HG02973 (cell line): ENCODE measurements at regions not wholly inside any gene's neighbourhood (a gene's known extent, or its start where the extent isn't known, plus 50 kb on each side); places are given as distances from the start of the nearest gene placed in this dataset.
A peak's percentile ranks its signal among the peaks of the same experiment; 100 is the strongest.

Source experiments
- ATAC-seq: cut with Tn5 transposase; IDR thresholded peaks from one replicate; pipeline ENCODE4 v1.9.1; 2021; ENCODE audit warnings: moderate library complexity; ENCODE audit not compliant: unreplicated experiment

DNA sequence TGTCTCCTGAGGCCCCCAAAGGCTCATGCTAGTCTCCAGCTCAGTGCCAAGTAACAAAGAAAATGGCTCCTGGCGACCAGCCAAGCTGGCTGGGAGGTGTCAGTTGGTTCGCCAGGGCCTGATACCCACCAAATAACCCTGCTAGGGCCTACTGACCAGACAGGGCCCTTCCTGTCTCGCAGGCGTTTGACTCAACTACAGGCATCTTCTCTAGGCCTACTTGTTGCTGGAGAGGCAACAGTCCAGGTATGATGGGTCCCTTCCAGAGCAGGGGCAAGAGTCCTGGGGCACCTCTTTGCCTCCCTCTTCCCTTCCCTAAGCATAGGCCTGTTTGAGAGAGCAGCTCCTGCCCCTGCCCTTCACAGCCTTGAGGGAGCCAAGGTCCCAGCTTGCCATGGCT lies 147.9 kb upstream of the VANGL1 start:
- no peak for ATAC-seq

DNA sequence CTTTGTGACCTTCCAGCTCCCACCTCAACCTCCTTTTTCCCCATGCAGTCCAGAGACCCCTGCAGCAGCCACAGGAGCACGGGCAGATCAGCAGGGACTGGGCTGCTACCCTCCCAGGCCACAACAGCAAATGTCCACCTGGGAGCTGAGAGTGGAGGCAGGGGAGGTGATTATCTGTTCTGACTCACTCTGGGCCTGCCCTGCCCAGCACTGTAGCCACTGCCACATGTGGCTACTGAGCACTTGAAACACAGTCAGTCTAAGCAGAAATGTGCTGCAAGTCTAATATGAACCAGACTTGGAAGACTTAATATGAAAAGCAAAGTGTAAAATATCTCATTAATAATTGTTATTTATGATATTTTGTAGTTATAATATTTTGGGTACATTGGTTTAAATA lies 148.9 kb upstream of the VANGL1 start:
- no peak for ATAC-seq

DNA sequence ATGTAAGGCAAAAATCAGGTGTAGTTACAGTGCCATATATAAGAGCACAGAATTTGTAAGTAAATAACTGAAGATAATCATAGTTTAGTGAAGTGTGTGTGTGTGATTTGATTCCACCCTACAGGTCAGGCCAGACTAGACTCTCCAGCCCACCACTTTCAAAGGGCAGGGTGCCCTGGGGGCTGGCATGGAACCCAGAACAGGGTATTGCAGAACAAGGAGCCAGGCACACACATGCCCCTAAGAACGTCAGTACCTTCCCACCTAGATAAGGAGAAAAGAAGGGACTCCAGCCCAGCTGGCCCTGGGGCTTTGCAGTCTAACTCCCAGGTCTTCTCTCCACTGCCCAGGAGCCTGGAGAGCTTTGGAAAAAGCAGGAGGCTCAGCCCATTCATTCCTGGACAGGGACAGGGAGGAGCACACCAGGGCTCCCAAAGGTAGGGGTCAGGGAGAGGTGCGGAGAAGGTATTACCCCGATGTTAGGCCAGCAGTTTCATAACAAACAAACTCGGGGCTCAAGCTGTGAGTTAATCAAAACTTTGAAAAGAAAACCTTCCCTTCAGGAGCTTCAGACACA lies 149.7 kb upstream of the VANGL1 start:
- no peak for ATAC-seq

DNA sequence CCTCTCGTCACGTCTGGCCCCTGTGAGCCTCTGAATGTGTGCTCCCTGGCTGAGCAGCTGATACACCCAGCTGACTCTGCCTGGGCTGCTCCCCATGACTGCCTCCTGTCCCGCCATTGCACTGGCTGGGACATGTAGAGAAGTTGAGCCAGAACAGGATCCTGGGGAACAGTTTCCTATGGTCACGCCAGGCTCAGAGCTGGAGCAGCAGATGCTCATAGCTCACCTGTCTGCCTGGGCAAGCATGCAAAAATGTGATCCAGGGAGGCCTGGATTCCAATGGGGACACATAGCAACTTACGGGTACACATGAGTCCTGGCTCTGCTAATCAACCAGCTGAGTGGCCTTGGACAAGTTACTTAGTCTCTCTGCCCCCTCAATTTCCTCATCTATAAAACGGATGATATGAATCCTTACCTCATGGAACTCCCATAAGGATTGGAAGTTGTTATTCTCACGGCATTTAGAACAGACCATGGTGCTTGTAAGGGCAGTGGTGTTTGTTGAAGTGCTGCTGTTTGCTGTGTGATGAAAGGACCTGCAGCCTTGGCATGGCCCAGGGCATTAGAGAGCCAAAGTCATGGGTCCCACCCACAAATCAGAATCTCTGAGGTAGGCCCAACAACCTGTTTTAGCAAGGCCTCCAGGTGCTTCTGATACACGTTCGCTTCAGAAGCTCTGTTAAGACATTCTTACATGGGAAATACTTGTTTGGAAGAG lies 150.3 kb upstream of the VANGL1 start:
- no peak for ATAC-seq

DNA sequence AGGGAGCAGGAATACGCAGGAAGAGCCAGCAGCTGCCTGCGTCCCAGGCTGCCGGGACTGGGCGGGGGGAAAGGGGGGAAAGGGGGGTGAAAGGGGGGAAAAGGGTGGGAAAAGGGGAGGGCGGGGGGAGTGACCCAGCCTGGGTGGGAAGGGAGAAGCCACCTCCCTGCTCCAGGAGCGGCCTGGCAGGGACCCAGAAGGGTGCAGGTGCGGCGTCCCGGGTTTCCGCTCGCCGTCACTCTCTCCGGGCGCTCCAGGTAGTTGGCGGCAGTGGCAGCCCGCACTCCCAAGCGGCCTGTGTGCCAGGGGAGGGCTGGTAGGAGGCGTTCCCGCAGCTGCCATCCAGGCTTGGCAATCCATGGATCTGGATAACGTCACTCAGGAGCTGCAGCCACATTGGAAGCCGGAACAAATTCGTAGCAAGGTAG lies 141.0 kb upstream of the NGF start:
- no peak for ATAC-seq

DNA sequence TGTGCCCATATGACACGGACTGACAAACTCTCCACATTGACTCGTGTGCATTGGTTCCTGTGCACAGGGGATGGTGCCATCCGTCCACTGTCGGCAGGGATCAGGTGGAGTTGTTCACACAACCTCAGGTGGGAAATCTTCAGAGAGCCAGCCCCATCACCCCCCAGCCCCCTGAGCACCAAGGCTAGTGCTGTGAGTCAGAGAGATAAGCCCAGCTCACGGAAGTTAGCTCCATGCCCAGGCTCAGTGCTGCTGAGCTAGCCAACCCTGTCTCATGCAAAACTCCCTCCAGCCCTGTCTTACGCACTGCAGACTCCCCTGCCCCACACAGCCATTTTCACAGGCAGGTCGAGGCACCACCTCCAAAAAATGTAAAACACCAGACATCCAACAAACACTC lies 139.0 kb upstream of the NGF start:
- ATAC-seq, result no peak

DNA sequence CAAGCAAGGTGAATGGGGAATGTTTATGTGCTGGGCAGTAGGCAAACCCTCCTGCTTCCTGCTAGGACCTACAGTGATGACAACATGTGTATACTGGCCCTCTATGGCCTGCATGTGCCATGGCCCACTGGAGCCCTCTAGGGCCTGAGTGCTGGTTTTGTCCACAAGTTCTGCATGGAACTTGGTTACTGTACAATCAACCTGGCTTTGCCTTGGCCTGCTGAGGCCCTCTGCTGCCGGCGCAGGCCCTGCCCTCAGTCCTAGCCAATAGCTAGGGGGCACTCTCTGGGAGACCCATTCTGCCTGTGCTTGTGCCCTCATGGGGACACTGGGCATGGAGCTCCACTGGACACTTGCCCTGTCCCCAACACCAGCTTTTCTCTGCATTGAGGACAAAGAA lies 138.6 kb upstream of the NGF start:
- ATAC-seq, result no peak

DNA sequence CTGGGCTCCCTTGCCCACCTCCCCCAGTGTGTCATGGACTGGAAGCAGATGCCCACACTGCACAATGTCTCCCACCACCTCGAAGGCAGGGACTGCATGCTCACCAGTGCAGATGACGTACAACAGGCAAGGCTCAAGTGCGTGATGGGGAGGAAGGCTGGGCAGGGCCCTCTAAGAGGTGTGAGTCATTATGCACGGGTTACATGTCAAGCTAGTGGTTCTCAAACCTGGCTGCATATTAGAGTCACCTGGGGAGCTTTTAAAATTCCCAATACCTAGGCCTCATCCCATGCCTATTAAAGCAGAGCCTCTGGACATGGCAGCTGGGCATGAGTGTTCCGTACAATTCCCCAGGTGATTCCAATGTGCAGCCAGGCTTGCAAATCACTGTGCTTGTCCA lies 137.9 kb upstream of the NGF start:
- ATAC-seq, result no peak

DNA sequence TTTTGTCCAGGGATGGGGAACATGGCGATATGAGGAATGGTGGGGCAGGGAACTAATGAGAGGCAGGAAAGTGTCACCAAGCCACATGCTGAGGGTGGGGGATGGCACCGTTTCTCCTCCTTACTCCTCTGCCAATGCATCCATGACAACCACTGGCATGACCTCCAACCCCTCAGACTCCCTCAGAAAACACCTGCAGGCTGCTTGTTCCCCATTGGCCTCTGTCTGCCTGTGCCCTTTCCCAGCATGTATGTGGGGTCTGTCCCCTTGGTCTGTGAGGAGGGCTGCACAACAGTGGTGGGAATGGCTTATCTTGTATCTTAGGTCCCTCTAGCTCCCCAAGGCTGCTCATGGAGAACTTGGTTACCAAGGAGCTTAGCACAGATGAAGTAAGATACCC lies 137.2 kb upstream of the NGF start:
- ATAC-seq, result no peak

DNA sequence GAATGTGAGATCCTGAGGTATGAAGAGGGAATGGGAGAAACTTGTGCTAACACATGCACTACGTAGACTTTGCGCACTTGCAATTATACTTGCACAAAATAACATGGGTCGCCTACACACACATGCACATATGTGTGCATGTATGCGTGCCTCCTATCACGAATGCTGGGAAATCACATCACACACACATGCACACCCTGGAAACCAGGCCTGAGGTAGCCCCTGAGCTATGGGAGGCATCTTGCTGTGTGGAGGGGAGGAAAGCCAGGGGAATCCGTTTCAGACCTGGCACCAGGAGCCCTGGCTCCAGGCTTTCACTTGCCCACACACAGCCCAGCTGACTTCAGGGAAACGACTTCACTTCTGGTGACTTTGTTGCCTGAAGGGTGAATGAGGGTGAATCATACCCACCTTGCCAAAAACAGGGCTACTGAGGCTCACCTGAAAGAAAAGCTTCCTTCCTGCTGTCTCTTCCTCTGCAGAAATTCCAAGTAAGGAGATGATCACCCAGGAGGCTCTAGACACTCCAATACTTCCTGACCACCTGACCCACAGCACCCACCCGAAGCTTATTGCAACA lies 136.0 kb upstream of the NGF start:
- no peak for ATAC-seq

DNA sequence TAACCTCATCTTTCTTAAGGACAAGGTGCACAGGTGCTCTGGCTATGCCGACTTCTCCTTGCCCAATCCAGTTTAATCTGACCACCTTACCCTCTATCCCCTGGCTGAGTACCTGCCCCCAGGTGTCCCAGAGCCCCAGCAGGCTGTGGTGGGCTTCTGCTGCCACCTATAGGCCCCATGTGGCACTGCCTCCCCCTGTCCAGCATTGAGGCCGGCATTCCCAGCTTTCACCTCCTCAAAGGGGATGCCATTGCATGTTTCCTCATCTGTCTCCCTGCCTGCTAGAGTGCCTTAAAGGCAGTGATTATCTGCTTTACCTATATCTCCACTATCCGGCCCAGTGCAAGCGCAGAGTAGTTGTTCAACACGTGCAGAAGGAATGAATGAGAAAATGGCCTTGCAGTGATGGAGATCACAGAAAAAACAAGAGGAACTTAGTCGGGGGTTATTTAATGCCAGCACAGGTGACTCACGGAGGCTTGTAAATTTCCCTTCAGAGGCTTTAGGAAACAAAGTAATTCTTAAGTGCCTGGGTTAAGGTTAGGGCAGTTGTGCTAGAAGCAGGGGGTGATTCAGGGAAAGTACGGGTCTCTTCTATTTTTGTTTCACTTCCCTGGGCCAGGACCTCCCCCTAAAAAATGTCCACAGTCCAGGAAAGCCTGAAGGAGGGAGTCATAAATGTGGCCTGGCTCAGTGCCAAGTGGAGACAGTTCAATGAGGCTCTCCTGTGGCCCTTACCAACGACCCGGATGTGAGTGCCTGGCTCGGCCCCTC lies 131.8 kb upstream of the NGF start:
- ATAC-seq, result peak; percentile 52

DNA sequence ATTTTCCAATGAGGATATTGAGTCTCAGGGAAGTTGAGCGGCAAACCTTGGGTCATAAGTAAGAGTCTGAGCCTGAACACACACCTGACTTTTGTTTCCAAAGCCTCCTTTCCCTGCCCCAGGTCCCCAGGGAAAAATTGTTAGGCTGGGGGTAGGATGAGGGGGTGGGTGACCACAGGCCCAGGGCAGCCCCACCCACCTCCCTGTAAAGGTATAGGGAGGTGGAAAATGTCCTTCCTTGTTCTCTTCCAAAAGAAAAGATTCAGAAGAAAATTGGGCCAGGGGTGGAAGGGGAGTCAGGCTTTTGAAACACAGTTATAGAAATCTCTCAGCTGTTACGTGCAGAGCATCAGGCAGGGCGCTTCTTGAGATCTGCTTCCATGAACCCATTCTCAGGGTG lies 129.7 kb upstream of the NGF start:
- no peak for ATAC-seq

DNA sequence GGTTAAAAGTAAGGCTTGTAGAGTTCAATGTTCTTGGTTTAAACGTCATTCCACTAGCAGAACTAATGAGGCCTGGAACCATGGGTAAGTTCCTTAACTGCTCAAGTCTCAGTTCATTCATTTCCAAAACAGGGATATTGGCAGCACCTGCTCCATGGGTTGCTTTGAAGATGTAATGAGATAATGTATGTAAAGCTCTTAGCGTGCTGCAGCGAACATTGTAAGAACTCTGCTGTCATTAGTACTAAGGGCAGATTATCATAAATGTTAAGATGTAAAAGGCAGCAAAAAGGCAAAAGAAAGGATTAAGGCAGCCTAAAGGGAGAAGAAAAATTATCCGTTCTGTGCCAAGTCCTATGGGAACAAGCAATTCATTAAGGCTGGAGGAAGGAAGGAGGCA lies 129.1 kb upstream of the NGF start:
- ATAC-seq, result no peak

DNA sequence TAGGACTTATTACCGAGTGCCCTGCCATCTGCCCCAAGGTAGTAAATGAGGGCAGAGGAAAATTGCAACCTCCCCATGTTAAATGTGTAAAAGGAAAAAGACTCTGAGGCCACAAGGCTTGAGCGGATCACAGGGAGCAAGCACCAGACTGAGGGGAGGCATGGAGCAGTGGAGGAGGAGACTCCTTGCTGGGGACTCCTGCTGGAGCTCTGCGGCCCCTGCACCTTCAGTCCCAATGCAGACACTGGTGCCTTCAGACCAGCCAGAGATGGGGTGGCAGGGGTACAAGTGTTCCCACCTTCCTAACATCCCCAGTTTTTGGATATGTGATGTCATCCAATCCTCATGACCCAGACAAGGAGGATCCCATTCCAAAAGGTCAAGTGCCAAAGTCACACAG lies 128.4 kb upstream of the NGF start:
- no peak for ATAC-seq

DNA sequence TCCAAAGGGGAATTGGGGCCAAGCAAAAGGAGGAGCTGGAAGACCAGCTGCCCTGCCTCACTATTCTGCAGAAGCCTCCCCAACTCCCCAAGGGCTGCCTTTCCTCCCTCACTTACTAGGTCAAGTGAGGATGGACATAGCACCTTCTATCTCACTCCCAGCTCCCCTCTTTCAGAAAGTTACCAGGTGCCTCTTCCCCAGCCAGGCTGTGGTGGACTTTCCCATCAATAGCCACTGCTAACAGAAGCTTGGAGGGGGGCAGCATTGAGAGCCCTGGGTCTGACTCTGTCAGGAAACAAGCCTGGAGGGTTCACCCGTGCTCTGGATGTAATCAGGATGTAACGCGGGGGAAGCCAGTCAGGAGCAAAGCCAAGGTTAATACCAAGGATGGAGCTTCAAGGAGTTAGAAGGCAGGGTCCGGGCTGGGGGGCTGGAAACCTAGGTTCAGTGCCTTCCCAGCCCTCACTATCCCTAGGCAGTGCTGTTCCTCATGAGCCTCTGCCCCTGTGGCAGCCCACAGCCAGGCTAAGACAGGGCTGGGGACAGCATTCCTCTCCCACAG lies 127.8 kb upstream of the NGF start:
- ATAC-seq, result no peak

DNA sequence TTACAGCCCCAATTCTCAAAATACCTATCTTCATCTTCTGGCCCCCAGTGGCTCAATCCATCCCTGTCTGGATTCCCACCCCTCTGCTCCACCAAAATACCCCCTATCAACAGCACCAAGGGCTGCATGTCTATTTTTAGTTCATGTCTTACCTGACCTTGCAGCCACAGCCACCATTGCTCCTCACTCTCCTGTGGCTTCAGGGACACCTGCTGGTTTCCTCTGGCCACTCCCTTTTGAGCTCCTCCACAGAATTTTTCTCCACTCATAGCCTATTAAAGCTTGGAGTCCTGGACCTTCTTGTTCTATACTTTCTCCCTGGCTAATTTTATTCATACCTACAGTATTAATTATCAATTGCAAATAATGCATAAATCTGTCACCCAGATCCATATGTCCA lies 125.3 kb upstream of the NGF start:
- no peak for ATAC-seq

DNA sequence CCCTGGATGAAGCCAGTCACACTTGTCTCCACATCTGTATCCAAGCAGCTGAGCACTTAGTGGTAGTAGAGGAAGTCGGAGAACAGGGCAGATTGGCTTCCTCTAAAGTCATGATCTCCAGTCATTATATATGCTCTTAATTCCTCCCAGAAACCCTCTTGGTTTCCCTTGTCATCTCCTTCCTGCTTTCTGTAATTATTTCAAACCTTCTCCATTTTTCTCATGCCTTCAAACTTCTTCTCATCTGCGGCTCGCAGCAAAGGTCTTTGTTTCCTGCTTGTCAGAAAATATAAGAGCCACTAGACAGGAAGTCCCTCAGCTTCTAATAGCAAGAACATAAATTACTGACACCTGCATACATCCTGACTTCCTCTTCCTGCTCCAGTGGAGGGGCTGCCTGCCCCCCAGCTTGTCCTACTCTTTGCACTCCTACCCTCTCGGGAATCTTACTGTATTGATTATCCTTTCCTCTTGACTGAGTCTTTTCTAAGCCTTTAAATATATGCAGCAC lies 124.6 kb upstream of the NGF start:
- ATAC-seq, result no peak

DNA sequence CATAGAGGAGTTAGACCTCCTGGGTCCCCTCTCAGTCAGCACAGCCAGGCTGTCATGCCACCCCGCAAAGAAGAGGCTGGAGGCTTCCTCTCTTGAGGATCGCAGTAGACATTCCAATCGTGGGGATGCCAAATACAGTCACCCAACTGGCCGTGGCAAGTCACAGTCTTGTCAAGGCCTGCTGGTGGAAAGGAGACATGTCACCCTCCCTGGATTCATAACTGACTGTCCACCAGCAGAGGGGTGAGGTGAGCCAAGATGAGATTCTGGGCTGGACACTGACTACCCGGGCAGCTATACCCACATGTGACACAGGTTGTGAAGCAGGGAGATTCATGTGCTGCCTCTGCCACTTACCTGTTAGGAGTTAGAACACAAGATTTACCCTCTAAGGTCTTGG lies 123.5 kb upstream of the NGF start:
- ATAC-seq, result no peak

DNA sequence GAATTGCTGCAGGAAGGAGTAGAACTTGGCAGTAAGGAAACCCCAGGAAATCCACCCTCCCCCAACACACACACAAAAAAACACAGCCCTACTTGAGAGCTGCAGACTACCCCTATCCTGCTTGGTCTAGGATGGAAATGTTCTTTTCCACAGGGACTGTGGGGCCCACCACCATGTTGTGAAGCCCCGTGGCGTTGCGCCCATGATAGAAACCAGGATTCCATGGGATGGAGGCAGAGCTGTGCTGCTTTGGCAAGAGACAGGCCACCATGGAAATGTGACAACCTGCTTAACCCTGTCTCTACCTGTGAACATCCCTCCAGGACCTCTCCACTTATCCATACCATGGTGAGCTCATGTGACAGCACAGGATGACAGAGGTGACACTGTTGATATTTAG lies 121.1 kb upstream of the NGF start:
- ATAC-seq, result no peak

DNA sequence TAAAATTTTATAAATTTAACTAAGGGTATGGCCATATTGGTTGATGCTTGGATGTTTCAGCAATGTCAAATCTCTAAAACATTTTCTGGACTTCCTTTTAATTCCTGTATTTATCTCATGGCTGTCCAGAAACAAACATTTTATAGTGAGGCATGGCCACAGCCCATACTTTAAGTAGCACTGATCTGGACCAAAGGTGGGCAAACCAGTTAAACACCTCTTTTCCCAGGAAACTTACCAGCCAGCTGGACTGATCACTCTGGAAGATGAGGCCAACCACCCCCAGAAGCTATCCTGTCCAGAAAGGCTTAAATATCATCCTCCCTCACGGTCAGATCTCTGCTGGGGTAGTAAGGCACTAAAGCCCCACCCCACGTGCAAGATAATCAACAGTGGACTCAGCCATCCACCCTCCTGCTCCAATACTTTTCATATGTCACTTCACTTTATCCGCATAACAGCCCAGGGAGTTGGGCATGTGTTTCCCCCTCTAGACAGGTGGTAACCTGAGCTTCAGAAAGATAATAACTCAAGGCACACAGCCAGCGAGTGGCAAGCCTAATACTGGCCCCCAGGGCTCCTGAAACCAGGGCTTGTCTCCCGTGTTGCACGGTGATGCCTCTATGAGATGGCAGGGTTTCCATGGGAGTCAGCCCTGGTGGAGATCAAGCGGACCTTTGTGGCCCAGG lies 120.5 kb upstream of the NGF start:
- ATAC-seq, result no peak

DNA sequence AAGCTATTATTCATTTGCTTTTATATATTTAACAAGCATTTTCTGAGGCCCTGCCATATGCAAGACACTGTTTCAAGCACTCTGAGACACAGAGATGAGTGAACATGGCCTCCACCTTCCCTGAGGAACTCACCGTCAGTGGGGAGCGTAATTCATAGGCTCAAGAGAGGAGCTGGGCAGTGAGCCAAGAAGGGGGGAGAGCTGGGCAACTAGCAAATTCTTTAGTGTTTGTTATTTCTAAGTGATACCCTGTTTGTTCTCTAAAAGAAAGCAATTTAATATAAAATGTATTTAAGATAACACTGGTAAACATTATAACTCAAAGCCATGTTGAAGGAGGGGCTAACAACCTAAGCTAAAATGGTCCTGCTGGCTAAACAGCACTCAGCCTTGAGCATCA lies 119.2 kb upstream of the NGF start:
- no peak for ATAC-seq
